Skeletal muscle tissue (tissue), 3 donors: ENCODE measurements at regions not wholly inside any gene's neighbourhood (a gene's known extent, or its start where the extent isn't known, plus 50 kb on each side); places are given as distances from the start of the nearest gene placed in this dataset.
"Not testable (repeated sequence)": the region's sequence is repeated elsewhere in the genome, so short reads cannot be mapped to it uniquely, and the experiment has no call there.

ENCODE experiments used
- H3K27ac ChIP-seq: one replicate; pipeline ENCODE4 v1.7.0; 2013; ENCODE audit warnings: mild to moderate bottlenecking, low read depth, low read length, inconsistent platforms
- H3K27me3 ChIP-seq, 3 donors: one replicate each; pipeline ENCODE4 v1.7.0; 2013; ENCODE audit warnings: low read length in 3 of 3; ENCODE audit not compliant: control insufficient read depth in 3 of 3, insufficient read depth in 3 of 3
- H3K36me3 ChIP-seq, 3 donors: one replicate each; pipeline ENCODE4 v1.7.0; 2013; ENCODE audit warnings: low read length in 3 of 3; ENCODE audit not compliant: control insufficient read depth in 3 of 3, insufficient read depth in 3 of 3
- H3K4me1 ChIP-seq, 3 donors: one replicate each; pipeline ENCODE4 v1.7.0; 2013; ENCODE audit warnings: low read length in 3 of 3, mild to moderate bottlenecking in 3 of 3; ENCODE audit not compliant: control insufficient read depth in 3 of 3, insufficient read depth in 3 of 3
- H3K4me3 ChIP-seq, 3 donors: one replicate each; pipeline ENCODE4 v1.7.0; 2013; ENCODE audit warnings: low read length in 3 of 3
- H3K9ac ChIP-seq, 3 donors: one replicate each; pipeline ENCODE4 v1.7.0; 2013; ENCODE audit warnings: low read length in 3 of 3, mild to moderate bottlenecking in 3 of 3, moderate library complexity in 2 of 3, low read depth in 1 of 3
- H3K9me3 ChIP-seq, 3 donors: one replicate each; pipeline ENCODE4 v1.7.0; 2013; ENCODE audit warnings: low read length in 3 of 3; ENCODE audit not compliant: control insufficient read depth in 3 of 3
- donor health status: Osteomylitis.

DNA sequence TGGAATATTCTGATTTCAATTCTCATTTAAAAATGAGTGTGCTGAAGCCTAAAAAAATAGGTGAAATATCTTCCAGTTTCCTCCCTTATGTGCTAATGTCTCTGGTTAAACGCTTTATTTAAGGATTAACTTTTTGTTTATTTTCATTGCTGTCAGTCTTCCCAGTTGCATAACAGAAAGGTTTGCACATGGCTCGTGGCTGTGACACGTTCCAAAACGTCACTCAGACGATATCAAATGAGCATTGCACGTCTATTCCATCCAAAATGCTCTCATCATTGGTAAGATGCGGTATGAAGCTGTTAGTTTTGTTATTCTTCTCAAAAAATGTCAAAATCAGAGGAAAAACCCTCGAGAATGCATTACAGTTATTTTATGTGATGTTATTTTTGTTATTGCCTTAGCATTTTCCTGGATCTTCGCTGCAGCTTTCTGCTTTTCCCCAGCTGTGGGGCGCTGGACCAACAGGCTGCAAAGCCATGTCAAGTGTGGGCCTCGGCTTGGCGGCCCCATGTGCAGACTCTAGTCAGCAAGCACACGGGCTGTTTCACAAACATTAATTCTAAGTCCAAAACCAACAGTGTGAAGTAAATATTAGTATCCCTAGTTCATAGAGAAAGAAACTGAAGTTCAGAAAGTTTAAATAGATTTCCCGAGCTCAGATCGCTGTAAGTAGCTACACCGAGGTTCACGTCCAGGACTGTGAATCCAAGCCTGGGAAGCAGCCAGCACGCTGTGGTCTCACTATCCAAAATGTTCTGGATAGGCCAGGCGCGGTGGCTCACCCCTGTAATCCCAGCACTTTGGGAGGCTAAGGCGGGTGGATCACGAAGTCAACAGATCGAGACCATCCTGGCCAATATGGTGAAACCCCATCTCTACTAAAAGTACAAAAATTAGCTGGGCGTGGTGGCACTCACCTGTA lies 793.4 kb upstream of the FRG1 start:
- Histone ChIP-seq H3K4me1 (no peaks in the 10 kb centered on the region), H3K9me3 (peaks cover 0 to 2% (median 0%) of the 10 kb centered on the region in 3 donors)

DNA sequence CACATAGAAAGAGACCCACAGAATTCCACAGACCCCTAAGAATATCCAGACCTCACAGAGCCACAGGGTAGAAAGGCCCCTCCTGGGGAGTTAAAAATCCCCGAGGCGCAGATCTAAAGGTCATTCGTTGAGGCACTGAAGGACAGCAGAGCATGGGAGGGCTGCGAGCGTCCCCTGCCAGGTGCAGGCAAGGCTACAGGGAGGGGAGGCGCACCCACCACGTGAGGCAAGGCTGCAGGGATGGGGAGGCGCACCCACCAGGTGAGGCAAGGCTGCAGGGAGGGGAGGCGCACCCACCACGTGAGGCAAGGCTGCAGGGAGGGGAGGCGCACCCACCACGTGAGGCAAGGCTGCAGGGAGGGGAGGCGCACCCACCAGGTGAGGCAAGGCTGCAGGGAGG lies 785.6 kb upstream of the FRG1 start:
- H3K4me1 ChIP-seq, H3K9me3 ChIP-seq, H3K27me3 ChIP-seq, H3K27ac ChIP-seq, H3K4me3 ChIP-seq, H3K9ac ChIP-seq, H3K36me3 ChIP-seq: not testable (repeated sequence)

More for the DNA sequence above, 793.4 kb upstream of the FRG1 start:
- Histone ChIP-seq H3K27me3 (no peaks in the 10 kb centered on the region), H3K4me3 (no peak overlapping the region), H3K27ac (no peak overlapping the region), H3K9ac (no peak overlapping the region), H3K36me3 (no peaks in the 10 kb centered on the region)

DNA sequence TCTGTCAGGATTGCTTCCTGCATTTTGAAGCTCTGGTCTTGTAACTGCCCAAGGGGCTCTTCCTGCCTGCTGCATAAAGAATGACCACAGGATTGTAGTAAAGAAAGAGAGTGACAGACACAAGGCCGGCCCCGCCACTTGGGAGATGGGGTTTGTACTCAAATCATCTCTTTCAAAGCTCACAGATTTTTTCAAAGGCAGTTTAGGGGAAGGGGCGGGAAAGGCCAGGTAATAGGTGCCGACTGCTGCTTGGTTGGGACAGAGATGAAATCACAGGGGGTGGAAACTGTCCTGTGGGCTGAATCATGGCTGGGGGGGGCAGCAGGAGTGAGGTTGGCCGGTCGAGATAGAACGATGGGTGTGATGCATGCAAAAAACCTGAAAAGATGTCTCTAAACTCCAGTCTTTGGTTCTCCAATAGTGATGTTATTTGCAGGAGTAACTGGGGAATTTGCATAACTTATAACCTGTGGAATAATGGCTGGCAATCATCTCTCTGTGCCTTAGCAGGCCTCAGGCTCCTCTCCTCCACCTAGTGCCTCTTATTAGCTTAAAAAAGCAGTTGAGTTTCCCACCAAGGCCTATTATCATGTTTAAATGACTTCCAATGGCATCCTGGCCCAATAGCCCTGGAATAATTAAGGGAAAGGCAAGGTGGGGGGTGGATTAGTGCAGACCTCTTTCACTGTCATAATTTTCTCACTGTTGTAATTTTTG lies 778.4 kb upstream of the FRG1 start:
- Histone ChIP-seq H3K27ac (no peak overlapping the region), H3K36me3 (no peaks in the 10 kb centered on the region), H3K9ac (no peak overlapping the region), H3K4me1 (no peaks in the 10 kb centered on the region), H3K4me3 (no peak overlapping the region), H3K9me3 (no peaks in the 10 kb centered on the region), H3K27me3 (peaks cover 0 to 3% (median 0%) of the 10 kb centered on the region in 3 donors)

DNA sequence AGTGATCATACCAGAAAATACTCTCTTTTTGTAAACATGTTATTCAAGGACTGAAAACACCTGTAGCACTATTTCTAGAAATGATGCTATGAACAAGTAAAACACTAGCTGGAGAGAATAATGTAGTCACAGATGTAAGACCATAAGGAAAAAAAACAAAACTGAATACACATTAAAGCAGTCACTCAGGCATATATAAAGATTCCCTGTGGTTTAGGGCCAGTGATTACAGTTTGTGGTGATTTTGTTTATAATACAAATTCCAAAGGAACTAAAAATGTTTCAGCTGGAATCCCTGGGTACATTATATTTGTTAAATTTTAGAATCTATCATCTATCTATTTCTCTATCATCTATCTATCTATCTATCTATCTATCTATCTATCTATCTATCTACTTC lies 777.8 kb upstream of the FRG1 start:
- Histone ChIP-seq H3K27me3 (peaks cover 0 to 3% (median 0%) of the 10 kb centered on the region in 3 donors), H3K36me3 (no peaks in the 10 kb centered on the region), H3K27ac (no peak overlapping the region), H3K9me3 (no peaks in the 10 kb centered on the region), H3K9ac (no peak overlapping the region), H3K4me3 (no peak overlapping the region), H3K4me1 (no peaks in the 10 kb centered on the region)

DNA sequence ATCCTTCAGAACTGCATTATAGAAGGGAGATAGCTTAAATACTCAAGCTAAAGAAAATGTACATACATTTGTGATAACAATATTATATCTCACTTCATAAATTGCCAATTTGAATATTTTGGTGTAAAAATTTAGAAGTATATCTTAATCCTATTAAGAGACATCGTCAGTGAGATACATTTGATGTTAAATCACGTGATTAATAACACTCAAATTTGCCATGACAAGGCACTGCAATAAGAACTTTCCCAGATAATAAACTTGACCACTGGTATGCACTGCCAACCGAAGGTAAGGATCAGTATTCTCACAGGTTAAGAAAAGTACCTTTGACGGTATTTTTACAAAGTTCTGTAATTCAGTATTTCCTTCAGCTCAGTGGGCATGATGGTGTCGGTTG lies 764.7 kb upstream of the FRG1 start:
- H3K36me3 ChIP-seq: no peaks in the 10 kb centered on the region
- no peak overlapping the region for H3K9ac ChIP-seq
- H3K9me3 ChIP-seq: no peaks in the 10 kb centered on the region
- H3K27me3 ChIP-seq: no peaks in the 10 kb centered on the region
- H3K4me1 ChIP-seq: no peaks in the 10 kb centered on the region
- H3K27ac ChIP-seq: no peak overlapping the region
- no peak overlapping the region for H3K4me3 ChIP-seq

DNA sequence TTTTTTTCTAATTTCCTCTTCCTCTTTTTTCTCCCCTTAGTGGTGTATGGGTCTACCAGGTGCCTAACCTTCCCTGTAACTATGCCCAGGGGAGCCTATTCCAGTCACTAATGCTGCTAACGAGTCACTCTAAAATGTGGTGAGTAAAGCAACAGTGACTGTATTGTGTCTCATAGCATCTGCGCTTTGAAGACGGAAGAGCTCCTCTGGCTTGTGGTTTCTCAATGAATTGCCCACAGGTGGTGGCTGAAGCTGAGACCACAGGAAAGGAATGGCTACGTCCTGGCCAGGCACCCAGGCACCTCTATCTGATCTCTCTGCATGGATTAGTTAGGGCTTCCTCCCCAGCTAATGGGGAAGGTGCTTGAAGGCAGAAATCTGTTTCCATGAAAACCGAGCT lies 763.5 kb upstream of the FRG1 start:
- Histone ChIP-seq H3K27me3 (no peaks in the 10 kb centered on the region), H3K4me1 (no peaks in the 10 kb centered on the region), H3K9ac (no peak overlapping the region)

DNA sequence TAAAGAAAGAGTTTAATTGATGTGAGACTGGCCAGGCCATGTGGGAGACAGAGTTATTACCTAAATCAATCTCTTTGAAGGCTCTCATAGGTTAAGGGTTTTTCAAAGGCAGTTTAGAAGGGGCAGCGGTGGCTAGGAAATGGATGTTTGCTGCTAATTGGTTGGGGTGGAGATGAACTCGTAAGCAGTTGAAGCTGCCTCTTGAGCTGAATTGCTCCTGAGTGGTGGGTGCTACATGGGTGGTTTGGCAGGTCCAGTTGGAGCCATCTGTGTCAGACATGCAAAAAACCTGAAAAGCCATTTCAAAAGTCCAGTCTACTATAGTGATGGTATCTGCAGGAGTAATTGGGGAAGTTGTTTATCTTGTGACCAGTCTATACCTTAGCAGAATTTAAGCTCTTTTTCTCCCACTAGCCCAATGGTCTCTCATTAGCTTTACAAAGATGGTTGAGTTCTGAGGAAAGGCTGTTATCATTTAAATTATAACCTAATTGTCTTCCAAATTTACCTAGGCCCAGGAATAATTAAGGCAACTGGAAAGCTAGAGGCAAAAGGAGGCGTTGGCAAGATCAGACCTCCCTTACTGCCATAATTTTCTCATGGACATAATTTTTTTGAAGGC lies 762.4 kb upstream of the FRG1 start:
- Histone ChIP-seq H3K4me3 (no peak overlapping the region), H3K9ac (no peak overlapping the region), H3K9me3 (no peaks in the 10 kb centered on the region), H3K4me1 (no peaks in the 10 kb centered on the region), H3K27me3 (no peaks in the 10 kb centered on the region), H3K36me3 (no peaks in the 10 kb centered on the region), H3K27ac (no peak overlapping the region)

More for the DNA sequence above, 763.5 kb upstream of the FRG1 start:
- H3K4me3 ChIP-seq: no peak overlapping the region
- H3K27ac ChIP-seq: no peak overlapping the region
- H3K9me3 ChIP-seq: no peaks in the 10 kb centered on the region
- H3K36me3 ChIP-seq: no peaks in the 10 kb centered on the region

DNA sequence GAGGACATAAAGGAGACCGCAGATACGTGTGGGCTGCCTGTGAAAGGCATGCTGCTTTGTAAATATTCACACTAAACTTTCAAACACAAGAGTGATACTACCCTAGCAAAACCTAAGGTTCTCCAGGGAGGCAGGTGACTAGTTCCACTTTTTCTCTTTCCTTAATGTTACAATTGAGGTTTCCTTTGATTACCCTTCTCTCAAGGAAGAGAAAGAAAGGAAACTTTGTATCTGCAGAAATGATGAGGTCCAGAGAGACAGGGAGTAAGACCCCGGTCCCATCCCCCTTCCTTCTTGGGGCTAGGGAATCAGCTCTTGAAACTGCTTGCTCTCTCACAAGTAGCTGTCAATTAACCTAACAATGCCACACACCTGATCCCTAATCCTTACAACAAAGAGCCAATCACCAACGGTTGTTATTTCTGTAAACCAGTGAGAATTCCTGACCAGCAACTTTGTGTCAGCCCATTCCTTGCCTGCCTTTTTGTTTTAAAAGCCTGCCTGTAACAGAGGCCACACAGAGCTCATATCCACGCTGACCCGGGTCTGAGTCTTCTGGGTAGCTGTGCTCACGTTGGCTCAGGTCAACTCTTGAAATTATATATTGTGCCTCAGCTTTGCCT lies 754.8 kb upstream of the FRG1 start:
- H3K36me3 ChIP-seq: no peaks in the 10 kb centered on the region
- no peak overlapping the region for H3K9ac ChIP-seq
- no peaks in the 10 kb centered on the region for H3K9me3 ChIP-seq
- no peak overlapping the region for H3K27ac ChIP-seq
- no peaks in the 10 kb centered on the region for H3K4me1 ChIP-seq
- H3K27me3 ChIP-seq: no peaks in the 10 kb centered on the region
- H3K4me3 ChIP-seq: no peak overlapping the region

DNA sequence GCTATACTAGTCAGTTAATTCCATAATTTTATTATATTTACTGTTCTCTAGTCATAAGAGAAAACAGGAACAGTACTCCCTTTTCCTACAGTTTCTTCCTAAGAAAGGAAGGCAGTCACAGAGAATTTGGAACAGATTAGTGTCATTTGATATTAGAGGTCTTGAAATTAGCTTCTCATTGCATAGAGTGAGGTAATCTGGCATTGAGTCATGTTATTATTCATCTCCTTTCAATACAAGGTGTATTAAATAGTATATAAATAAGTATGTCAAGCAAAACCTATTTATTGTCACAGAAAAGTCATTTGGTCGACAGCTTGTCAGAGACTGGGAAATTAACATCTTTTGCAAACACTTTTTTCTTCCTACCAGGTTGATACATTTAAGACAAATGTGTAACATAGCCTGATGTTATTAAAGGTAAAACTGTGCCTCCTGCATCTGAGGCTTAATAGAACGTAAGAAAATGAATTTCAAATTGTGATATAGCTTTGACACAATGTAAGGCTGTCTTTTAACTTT lies 753.1 kb upstream of the FRG1 start:
- no peak overlapping the region for H3K4me3 ChIP-seq
- no peaks in the 10 kb centered on the region for H3K36me3 ChIP-seq
- no peak overlapping the region for H3K9ac ChIP-seq
- H3K27me3 ChIP-seq: no peaks in the 10 kb centered on the region
- H3K9me3 ChIP-seq: peaks cover 0 to 2% (median 2%) of the 10 kb centered on the region in 3 donors
- no peaks in the 10 kb centered on the region for H3K4me1 ChIP-seq
- no peak overlapping the region for H3K27ac ChIP-seq
